Right atrium auricular region (tissue), 2 donors: ENCODE measurements at regions not wholly inside any gene's neighbourhood (a gene's known extent, or its start where the extent isn't known, plus 50 kb on each side); places are given as distances from the start of the nearest gene placed in this dataset.

ENCODE experiments used
- DNase-seq: peaks from one replicate; pipeline ENCODE4 v3.0.0-alpha.2; 2019; ENCODE audit warnings: low spot score
- H3K27ac ChIP-seq, 2 donors: fragments of 200-600 bp; sonication (generic); 1 replicate in 1 of 2; 2 replicates in 1 of 2; pipeline ENCODE4 v1.5.1; 2016 to 2019
- H3K27me3 ChIP-seq, 2 donors: fragments of 200-600 bp; sonication (generic); one replicate each; pipeline versions ENCODE4 v1.5.1 to v1.6.0; 2017 to 2019
- H3K36me3 ChIP-seq: fragments of 200-600 bp; sonication (generic); one replicate; pipeline ENCODE4 v1.5.1; 2016
- H3K4me1 ChIP-seq, 2 donors: fragments of 200-600 bp; sonication (generic); one replicate each; pipeline versions ENCODE4 v1.5.1 to v1.6.0; 2017 to 2019
- H3K4me3 ChIP-seq, 2 donors: fragments of 200-600 bp; sonication (generic); 1 replicate in 1 of 2; 2 replicates in 1 of 2; pipeline ENCODE4 v1.5.1; 2017 to 2019; ENCODE audit warnings: mild to moderate bottlenecking in 1 of 2, moderate library complexity in 1 of 2
- H3K9me3 ChIP-seq, 2 donors: fragments of 200-600 bp; sonication (generic); one replicate each; pipeline ENCODE4 v1.5.1; 2019
- CTCF ChIP-seq, 2 donors: fragments of 200-600 bp; sonication (generic); IDR thresholded peaks; one replicate each; pipeline ENCODE4 v1.5.1; 2019; ENCODE audit warnings: antibody characterized with exemption in 2 of 2

GRCh38 chr4:124277691-124278090, 434.8 kb downstream of the ANKRD50 start:
- no peak for TF ChIP-seq CTCF (IDR thresholded peaks at IDR 0.05)
- H3K4me3 ChIP-seq: no peak overlapping the region
- H3K36me3 ChIP-seq: no peaks in the 10 kb centered on the region
- H3K4me1 ChIP-seq: no peaks in the 10 kb centered on the region
- no peak overlapping the region for H3K27ac ChIP-seq
- no peaks in the 10 kb centered on the region for H3K9me3 ChIP-seq
- no peak for DNase-seq
- no peaks in the 10 kb centered on the region for H3K27me3 ChIP-seq

GRCh38 chr4:124278477-124278876, 434.1 kb downstream of the ANKRD50 start:
- no peaks in the 10 kb centered on the region for H3K36me3 ChIP-seq
- H3K27ac ChIP-seq: no peak overlapping the region
- DNase-seq: no peak
- no peaks in the 10 kb centered on the region for H3K9me3 ChIP-seq
- no peak overlapping the region for H3K4me3 ChIP-seq
- TF ChIP-seq CTCF (IDR thresholded peaks at IDR 0.05): no peak
- H3K27me3 ChIP-seq: no peaks in the 10 kb centered on the region
- H3K4me1 ChIP-seq: no peaks in the 10 kb centered on the region

GRCh38 chr4:124279741-124280140, 432.8 kb downstream of the ANKRD50 start:
- no peaks in the 10 kb centered on the region for H3K36me3 ChIP-seq
- H3K4me3 ChIP-seq: no peak overlapping the region
- no peak for DNase-seq
- H3K4me1 ChIP-seq: no peaks in the 10 kb centered on the region
- no peaks in the 10 kb centered on the region for H3K9me3 ChIP-seq
- TF ChIP-seq CTCF (IDR thresholded peaks at IDR 0.05): no peak
- H3K27me3 ChIP-seq: no peaks in the 10 kb centered on the region
- no peak overlapping the region for H3K27ac ChIP-seq

- Histone ChIP-seq H3K4me3 (no peak overlapping the region), H3K36me3 (no peaks in the 10 kb centered on the region), H3K27me3 (no peaks in the 10 kb centered on the region), H3K9me3 (no peaks in the 10 kb centered on the region), H3K4me1 (no peaks in the 10 kb centered on the region), H3K27ac (no peak overlapping the region)
- no peak for DNase-seq
- no peak for TF ChIP-seq CTCF (IDR thresholded peaks at IDR 0.05)
These were observed 430.1 kb downstream of the ANKRD50 start for GRCh38 chr4:124282301-124282898.

GRCh38 chr4:124288706-124289486, 423.6 kb downstream of the ANKRD50 start:
- Histone ChIP-seq H3K4me1 (no peaks in the 10 kb centered on the region), H3K9me3 (no peaks in the 10 kb centered on the region), H3K27ac (no peak overlapping the region), H3K4me3 (no peak overlapping the region), H3K27me3 (no peaks in the 10 kb centered on the region), H3K36me3 (no peaks in the 10 kb centered on the region)
- no peak for TF ChIP-seq CTCF (IDR thresholded peaks at IDR 0.05)
- DNase-seq: no peak
